Activated CD8-positive, alpha-beta memory T cell treated with anti-CD3 and anti-CD28 coated beads for 36 hours (primary cell): ENCODE measurements at regions not wholly inside any gene's neighbourhood (a gene's known extent, or its start where the extent isn't known, plus 50 kb on each side); places are given as distances from the start of the nearest gene placed in this dataset.

Source experiments
- CTCF ChIA-PET: fragments of 350-600 bp; sonication (Branson Sonifier 250); formaldehyde crosslinking; loops from one replicate; lab custom pipeline; 2021; ENCODE audit warnings: antibody characterized with exemption; lab: Charles Lee
- POLR2A ChIA-PET: fragments of 350-600 bp; sonication (Branson Sonifier 250); formaldehyde crosslinking; loops from one replicate; lab custom pipeline; 2021; ENCODE audit warnings: antibody characterized with exemption; lab: Charles Lee

- CTCF ChIA-PET = no interaction called here
- POLR2A ChIA-PET = no interaction called here
Observed at GRCh38 chr21:35238119-35238518, 189.0 kb upstream of the RUNX1 start.

- ChIA-PET POLR2A (no interaction called here), CTCF (no interaction called here)
Observed at GRCh38 chr21:35237287-35237686, 188.2 kb upstream of the RUNX1 start.

GRCh38 chr21:35236090-35236489, 187.0 kb upstream of the RUNX1 start:
- CTCF ChIA-PET = no interaction called here
- POLR2A ChIA-PET = no interaction called here

DNA sequence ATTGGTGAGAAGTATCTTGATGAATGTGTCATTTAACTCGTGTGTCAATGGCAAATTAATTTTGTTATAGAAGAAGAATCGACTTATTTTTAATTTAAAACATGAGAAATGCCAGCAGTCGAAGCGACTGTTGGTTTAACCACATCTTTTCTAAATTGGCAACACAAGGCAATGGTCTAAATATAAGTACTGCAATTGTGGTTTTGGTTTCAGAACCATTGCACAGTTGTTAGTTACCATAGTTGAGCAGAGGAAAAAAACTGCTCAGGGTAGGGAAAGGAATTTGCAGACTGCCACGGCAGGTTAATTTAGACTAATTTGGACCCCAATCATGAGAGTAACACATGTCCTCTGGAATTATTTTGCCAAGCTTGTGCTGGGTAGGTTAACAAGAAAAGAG, 185.6 kb upstream of the RUNX1 start:
- ChIA-PET CTCF (no interaction called here), POLR2A (no interaction called here)

GRCh38 chr21:35233756-35234155, 184.7 kb upstream of the RUNX1 start:
- ChIA-PET CTCF (no interaction called here), POLR2A (no interaction called here)

- POLR2A ChIA-PET = no interaction called here
Observed at GRCh38 chr21:35232545-35233176, 183.6 kb upstream of the RUNX1 start.

DNA sequence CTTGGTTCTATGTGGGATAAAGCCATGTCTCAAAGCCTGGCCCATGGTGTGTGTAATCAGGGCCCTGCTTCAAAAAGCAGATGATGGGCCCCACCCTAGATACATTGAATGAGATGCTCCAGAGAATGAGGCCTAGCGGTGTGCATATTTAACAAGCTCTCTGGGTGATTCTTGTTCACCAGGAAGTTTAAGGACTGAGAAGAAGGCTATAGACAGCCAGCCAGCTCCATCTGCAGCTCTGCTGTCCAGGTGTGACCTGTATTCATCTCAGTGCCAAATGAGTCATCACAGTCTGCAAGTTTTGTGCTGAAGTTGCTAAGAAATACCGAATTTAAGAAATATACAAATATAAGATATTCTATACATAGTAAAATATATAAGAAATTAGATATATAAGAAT, 182.0 kb upstream of the RUNX1 start:
- ChIA-PET POLR2A (no interaction called here), CTCF (interaction anchor here (0.6 kb wide), 1 partner anchor 17 kb away, joined by 3 read pairs; no protein-coding TSS in a partner anchor)

More at GRCh38 chr21:35232545-35233176, 183.6 kb upstream of the RUNX1 start:
- CTCF ChIA-PET = no interaction called here

DNA sequence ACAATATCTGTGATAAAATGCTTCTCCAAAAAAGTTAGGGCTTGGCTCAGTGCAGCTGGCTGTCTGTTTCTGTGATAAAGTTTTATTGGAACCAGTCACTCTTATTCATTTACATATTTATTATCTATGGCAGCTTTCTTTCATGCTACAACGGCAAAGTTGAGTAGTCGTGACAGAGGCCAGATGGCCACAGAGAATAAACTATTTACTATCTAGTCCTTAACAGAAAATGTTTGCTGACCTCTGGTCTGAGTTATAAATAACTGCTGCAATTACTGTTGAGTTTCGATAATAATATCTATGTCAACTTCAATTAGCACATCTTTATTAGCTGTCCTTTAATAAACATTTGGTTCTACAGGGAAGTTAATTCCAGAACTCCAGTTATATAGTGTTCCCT, 180.2 kb upstream of the RUNX1 start:
- CTCF ChIA-PET = no interaction called here

DNA sequence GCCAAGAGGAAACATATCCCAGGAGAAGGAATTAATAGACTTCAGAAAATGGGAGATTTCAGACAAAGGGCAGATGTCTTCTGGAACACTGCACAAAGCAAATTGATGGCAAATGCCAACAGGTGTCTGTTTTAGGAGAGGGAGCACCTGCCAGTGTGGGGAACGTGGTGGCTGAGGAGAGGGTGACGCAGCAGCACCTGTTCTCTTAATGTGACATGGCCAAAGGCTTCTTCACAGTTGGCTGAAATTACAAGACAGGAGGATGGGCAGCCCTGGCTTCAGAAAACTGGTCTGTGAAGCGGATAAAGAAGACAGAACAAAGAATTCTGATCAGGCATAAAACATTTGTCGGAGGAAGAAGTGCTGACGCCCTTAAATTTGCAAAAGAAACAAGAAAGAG, 178.7 kb upstream of the RUNX1 start:
- ChIA-PET CTCF (no interaction called here), POLR2A (interaction anchor here (0.6 kb wide), 1 partner anchor 240 kb away, joined by 3 read pairs; no protein-coding TSS in a partner anchor)

More for the DNA sequence above, 180.2 kb upstream of the RUNX1 start:
- POLR2A ChIA-PET = no interaction called here

- POLR2A ChIA-PET = interaction anchor here (0.6 kb wide), 1 partner anchor 300 kb away, joined by 4 read pairs; no protein-coding TSS in a partner anchor
- CTCF ChIA-PET = no interaction called here
Observed at GRCh38 chr21:35226968-35227744, 178.1 kb upstream of the RUNX1 start.

DNA sequence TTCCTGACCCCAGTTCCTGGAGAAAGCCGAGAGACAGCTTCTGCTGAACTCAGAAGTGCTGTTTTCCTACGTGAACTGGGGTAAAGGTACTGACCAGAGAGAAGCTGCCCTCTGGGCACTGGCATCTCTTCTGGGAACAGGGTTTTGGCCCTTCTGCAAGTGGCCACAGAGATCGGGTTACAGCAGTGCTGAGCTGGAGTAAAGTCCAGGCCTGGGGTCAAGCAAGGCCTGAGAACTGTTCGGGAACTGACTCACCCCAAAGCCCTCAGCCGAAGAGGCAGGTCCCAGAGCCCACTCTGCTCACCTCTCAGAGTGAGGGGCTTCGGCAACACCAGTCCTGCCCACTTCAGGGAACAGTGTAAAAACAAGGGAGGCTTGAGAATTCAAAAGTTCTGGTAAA, 177.2 kb upstream of the RUNX1 start:
- POLR2A ChIA-PET = no interaction called here
- CTCF ChIA-PET = no interaction called here

DNA sequence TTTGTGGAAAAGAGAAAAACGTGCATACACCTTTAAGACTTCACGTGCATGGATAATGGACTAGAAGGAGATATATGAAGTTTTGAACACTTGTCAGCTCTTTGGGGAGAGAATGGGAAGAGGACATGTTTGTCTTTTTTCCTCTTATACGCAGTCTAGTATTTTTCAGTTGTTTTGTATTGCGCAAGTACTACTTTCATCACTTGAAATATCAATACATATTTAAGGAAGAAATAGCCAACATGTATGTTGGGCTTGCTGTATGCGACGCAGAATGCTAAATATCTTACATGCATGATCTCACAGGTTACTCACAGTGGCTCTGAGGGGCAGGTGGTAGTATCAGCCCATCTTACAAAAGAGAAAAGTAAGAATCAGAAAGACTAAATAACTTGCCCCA, 176.5 kb upstream of the RUNX1 start:
- ChIA-PET CTCF (no interaction called here), POLR2A (no interaction called here)

DNA sequence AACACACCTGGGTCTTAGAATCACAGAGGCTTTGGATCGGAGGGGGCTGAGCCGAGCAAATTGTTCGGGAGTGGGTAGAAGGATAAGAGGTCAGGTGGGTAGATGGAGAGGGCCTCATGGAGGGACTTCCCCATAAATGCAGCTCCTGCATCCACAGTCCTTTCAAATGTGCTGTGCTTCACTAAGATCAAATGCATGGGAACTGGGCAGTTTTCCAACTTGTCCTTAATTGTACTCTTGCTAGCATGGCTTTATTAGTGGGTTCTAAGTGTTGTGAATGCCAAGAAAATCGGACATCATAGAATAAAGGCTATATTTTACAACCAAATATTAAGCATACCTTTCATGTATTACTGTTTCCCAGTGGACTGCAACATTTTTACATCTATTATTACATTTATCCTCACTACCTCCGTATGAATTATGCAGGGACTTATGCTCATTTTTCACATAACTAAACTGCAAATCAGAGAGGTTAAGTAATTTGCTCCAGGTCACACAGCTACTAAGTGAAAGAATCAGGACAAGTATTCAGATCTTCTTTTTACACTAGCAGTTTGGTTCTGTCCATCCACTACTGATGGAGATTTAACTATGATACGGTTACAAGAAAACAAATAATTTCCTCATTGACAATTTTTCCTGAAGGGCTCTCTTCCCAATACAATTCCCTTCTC, 174.5 kb upstream of the RUNX1 start:
- ChIA-PET POLR2A (interaction anchor here (0.5 to 0.9 kb wide), 3 partner anchors 18 to 1993 kb away, joined by 3 to 4 read pairs (median 4); no protein-coding TSS in a partner anchor), CTCF (interaction anchor here (1.2 kb wide), 1 partner anchor 805 kb away, joined by 3 read pairs; no protein-coding TSS in a partner anchor)

GRCh38 chr21:35222541-35222941, 173.4 kb upstream of the RUNX1 start:
- POLR2A ChIA-PET = interaction anchor here (0.8 to 0.9 kb wide), 2 partner anchors 17 to 83 kb away, joined by 3 to 4 read pairs; no protein-coding TSS in a partner anchor

GRCh38 chr21:35222021-35222420, 172.9 kb upstream of the RUNX1 start:
- CTCF ChIA-PET = interaction anchor here (1.2 kb wide), 1 partner anchor 126 kb away, joined by 3 read pairs; no protein-coding TSS in a partner anchor
- POLR2A ChIA-PET = no interaction called here

More at GRCh38 chr21:35222541-35222941, 173.4 kb upstream of the RUNX1 start:
- CTCF ChIA-PET = interaction anchor here (1.2 kb wide), 2 partner anchors 127 to 806 kb away, joined by 3 read pairs; no protein-coding TSS in a partner anchor

DNA sequence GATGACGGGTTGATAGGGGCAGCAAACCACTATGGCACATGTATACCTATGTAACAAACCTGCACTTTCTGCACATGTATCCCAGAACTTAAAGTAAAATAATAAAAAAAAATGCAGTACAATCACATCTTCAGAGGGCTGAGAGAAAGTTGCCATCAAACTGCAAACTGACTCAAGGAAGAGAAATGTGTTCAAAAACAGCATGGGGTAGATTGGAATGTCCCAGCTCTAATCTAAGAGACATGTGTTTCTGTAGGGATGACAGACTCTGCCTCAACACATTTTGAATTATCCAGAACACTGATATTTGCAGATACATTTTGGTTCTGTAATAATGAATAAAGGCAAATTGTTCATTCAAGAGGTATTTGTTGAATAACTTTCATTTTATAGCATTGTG, 171.2 kb upstream of the RUNX1 start:
- POLR2A ChIA-PET = no interaction called here
- CTCF ChIA-PET = no interaction called here

- CTCF ChIA-PET = no interaction called here
- POLR2A ChIA-PET = no interaction called here
Observed at GRCh38 chr21:35219719-35220118, 170.6 kb upstream of the RUNX1 start.

- POLR2A ChIA-PET = no interaction called here
- CTCF ChIA-PET = no interaction called here
Observed at GRCh38 chr21:35219291-35219690, 170.2 kb upstream of the RUNX1 start.

DNA sequence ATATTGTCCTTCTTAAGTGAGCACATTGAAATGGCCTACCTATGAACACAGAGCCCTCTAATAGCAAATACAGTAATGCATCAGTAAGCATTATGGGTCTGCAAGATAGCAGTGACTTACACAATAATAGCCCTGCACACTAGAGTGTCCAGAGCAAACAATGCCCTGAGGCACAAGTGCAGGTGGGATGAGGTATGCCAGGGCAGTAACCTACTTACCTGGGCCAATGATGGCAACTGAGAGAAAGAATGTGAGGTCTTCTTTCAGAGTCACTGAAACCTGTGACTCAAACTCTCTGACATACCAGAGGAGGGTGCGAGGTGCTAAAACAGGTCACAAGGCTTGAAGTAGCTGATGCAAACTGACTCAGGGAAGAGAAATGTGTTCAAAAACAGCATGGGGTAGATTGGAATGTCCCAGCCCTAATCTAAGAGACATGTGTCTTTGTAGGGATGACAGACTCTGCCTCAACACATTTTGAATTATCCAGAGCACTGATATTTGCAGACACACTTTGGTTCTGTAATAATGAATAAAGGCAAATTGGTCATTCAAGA, 168.5 kb upstream of the RUNX1 start:
- ChIA-PET CTCF (no interaction called here), POLR2A (interaction anchor here (0.6 kb wide), 1 partner anchor 78 kb away, joined by 5 read pairs; no protein-coding TSS in a partner anchor)
